ENCODE measurements at regions not wholly inside any gene's neighbourhood (a gene's known extent, or its start where the extent isn't known, plus 50 kb on each side); places are given as distances from the start of the nearest gene placed in this dataset.

DNA sequence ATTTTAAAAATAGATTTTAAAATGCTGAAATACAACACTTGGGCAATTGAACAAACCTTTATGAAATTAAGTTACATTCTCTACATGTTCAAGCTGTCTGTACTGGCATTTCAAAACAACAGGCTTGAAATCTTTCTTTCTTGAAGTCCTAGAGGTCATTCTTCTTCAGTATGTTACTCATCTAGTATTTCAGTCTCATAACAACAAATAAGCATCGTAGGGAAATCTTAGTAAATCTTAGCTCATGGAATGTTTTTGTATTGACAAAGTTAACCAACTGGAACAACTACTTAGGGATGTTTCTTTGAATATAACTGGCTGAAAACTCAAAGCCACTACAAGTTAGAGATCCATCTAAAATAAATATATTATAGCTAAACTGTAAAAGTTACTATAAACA, 96.6 kb downstream of the KIF2B start:
- TF ChIP-seq ZSCAN20 (CRISPR knock-in tag; IDR thresholded peaks at IDR 0.05; ENCODE audit: borderline replicate concordance) = no peak
- no peak for TF ChIP-seq ZNF577 (CRISPR knock-in tag; IDR thresholded peaks at IDR 0.05; ENCODE audit: borderline replicate concordance, low read depth)
- no peak for TF ChIP-seq EED (CRISPR knock-in tag; IDR thresholded peaks at IDR 0.05)
- TF ChIP-seq, protein P1, sequence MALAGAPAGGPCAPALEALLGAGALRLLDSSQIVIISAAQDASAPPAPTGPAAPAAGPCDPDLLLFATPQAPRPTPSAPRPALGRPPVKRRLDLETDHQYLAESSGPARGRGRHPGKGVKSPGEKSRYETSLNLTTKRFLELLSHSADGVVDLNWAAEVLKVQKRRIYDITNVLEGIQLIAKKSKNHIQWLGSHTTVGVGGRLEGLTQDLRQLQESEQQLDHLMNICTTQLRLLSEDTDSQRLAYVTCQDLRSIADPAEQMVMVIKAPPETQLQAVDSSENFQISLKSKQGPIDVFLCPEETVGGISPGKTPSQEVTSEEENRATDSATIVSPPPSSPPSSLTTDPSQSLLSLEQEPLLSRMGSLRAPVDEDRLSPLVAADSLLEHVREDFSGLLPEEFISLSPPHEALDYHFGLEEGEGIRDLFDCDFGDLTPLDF (CRISPR knock-in tag; IDR thresholded peaks at IDR 0.05) = no peak
- no peak for TF ChIP-seq IRF2 (CRISPR knock-in tag; IDR thresholded peaks at IDR 0.05)
- TF ChIP-seq, protein P2, sequence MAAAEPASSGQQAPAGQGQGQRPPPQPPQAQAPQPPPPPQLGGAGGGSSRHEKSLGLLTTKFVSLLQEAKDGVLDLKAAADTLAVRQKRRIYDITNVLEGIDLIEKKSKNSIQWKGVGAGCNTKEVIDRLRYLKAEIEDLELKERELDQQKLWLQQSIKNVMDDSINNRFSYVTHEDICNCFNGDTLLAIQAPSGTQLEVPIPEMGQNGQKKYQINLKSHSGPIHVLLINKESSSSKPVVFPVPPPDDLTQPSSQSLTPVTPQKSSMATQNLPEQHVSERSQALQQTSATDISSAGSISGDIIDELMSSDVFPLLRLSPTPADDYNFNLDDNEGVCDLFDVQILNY (CRISPR knock-in tag; conservative IDR thresholded peaks at IDR 0.05) = no peak
- TF ChIP-seq, protein P3, sequence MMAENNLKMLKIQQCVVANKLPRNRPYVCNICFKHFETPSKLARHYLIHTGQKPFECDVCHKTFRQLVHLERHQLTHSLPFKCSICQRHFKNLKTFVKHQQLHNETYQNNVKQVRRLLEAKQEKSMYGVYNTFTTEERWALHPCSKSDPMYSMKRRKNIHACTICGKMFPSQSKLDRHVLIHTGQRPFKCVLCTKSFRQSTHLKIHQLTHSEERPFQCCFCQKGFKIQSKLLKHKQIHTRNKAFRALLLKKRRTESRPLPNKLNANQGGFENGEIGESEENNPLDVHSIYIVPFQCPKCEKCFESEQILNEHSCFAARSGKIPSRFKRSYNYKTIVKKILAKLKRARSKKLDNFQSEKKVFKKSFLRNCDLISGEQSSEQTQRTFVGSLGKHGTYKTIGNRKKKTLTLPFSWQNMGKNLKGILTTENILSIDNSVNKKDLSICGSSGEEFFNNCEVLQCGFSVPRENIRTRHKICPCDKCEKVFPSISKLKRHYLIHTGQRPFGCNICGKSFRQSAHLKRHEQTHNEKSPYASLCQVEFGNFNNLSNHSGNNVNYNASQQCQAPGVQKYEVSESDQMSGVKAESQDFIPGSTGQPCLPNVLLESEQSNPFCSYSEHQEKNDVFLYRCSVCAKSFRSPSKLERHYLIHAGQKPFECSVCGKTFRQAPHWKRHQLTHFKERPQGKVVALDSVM (CRISPR knock-in tag; IDR thresholded peaks at IDR 0.05) = no peak
- no peak for TF ChIP-seq EZH2 (conservative IDR thresholded peaks at IDR 0.05; ENCODE audit: low read depth, low read length)
- H3K9ac ChIP-seq (ENCODE audit: insufficient read depth, low read depth, low read length) = no peak overlapping the region
- no peak for FAIRE-seq

More for the DNA sequence above, 96.6 kb downstream of the KIF2B start:
- H3K4me3 ChIP-seq (replicated peaks in 1 of 3; ENCODE audit: insufficient read depth in 1 of 3, low read depth in 2 of 3, low read length in 3 of 3) = no peak overlapping the region
- ChIA-PET POLR2A (no interaction called here), CTCF (ENCODE audit: low intra/inter-chr PET ratio, low total read pairs) (no interaction called here)
- intact Hi-C loops (cut with micrococcal nuclease; ENCODE audit: unreplicated experiment) = no loop called here
- no peaks in the 10 kb centered on the region for H4K20me1 ChIP-seq (ENCODE audit: insufficient read depth, low read length)
- H3K9me3 ChIP-seq (ENCODE audit: low read length) = no peaks in the 10 kb centered on the region
- 72% methylated on average over 1 of the region's 1 CpG for WGBS (ENCODE audit: low lambda C conversion rate)
- DNase-seq (ENCODE audit: low spot score) (no peak), ATAC-seq (no peak)
- no TSS peak for BruUV-seq (replicated peaks)
- no peak overlapping the region for H3K4me2 ChIP-seq (ENCODE audit: low read depth, low read length)
- no peaks in the 10 kb centered on the region for H3K36me3 ChIP-seq (replicated peaks in 1 of 2; ENCODE audit: control insufficient read depth in 1 of 2, insufficient read depth in 2 of 2, low read length in 2 of 2)
- in situ Hi-C loops (cut with HindIII; ENCODE audit: extremely low pct_ligation_motif_present, low pct_unique_long_range_greater_than_20kb) = no loop called here
- H3K27me3 ChIP-seq (ENCODE audit: control insufficient read depth in 1 of 2, insufficient read depth in 2 of 2, low read length in 2 of 2) = no peaks in the 10 kb centered on the region
- peaks cover 13% of the 10 kb centered on the region for H3K4me1 ChIP-seq (ENCODE audit: insufficient read depth, low read length)
- no peaks in the 10 kb centered on the region for H3K79me2 ChIP-seq (ENCODE audit: insufficient read depth, low read length)
- H2AFZ ChIP-seq (ENCODE audit: low read length) = no peak overlapping the region
- no peak overlapping the region for H3K27ac ChIP-seq (ENCODE audit: extremely low read length, insufficient read depth, low read length)
